ENCODE measurements at regions not wholly inside any gene's neighbourhood (a gene's known extent, or its start where the extent isn't known, plus 50 kb on each side); places are given as distances from the start of the nearest gene placed in this dataset.

DNA sequence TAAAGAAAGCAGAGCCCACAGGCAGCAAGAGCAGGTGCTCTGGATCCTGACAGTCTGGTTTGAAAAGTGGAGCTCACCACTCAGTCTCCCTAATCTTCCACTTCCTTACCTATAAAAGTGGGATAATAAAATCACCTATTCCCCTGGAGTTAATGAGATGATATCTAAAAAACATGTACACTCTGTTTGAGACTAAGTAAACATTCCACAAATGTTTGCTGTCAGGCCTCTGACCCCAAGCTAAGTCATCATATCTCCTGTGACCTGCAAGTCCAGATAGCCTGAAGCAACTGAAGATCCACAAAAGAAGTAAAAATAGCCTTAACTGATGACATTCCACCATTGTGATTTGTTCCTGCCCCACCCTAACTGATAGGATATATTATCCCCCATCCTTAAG is 1324.5 kb downstream of the XPNPEP1 start:
- TF ChIP-seq CTCF (conservative IDR thresholded peaks at IDR 0.05; ENCODE audit: low read depth in 2 of 2) (no peak), EZH2 (IDR thresholded peaks at IDR 0.05; ENCODE audit: low read depth, unreplicated experiment) (no peak), POLR2AphosphoS5 (IDR thresholded peaks at IDR 0.05; ENCODE audit: low read depth) (no peak), REST (IDR thresholded peaks at IDR 0.05; ENCODE audit: unreplicated experiment) (no peak), EZH2phosphoT487 (IDR thresholded peaks at IDR 0.05; ENCODE audit: unreplicated experiment) (no peak), JUNB (IDR thresholded peaks at IDR 0.05; ENCODE audit: unreplicated experiment) (no peak), ZNF331 (CRISPR knock-in tag; IDR thresholded peaks at IDR 0.05; ENCODE audit: low read depth) (no peak), STAT1 (IDR thresholded peaks at IDR 0.05; ENCODE audit: unreplicated experiment) (no peak), ZNF114 (CRISPR knock-in tag; IDR thresholded peaks at IDR 0.05) (no peak), NANOG (IDR thresholded peaks at IDR 0.05; ENCODE audit: borderline replicate concordance) (no peak), CREB1 (CRISPR knock-in tag; IDR thresholded peaks at IDR 0.05; ENCODE audit: low read depth) (no peak), ETS1 (IDR thresholded peaks at IDR 0.05) (no peak)

Measured in GM23338 (cell line).